Small intestine (tissue), 7 donors: ENCODE measurements at regions not wholly inside any gene's neighbourhood (a gene's known extent, or its start where the extent isn't known, plus 50 kb on each side); places are given as distances from the start of the nearest gene placed in this dataset.

ENCODE experiments used
- DNase-seq, 2 donors: peaks; one replicate each; pipeline versions ENCODE4 v3.0.0 to v3.0.0-alpha.2; 2013
- FAIRE-seq: peaks from 2 replicates; lab custom pipeline; 2012; peaks lifted over from hg19 to GRCh38; lab: Jason Lieb, UNC
- H3K27ac ChIP-seq, 3 donors: one replicate each; pipeline ENCODE4 v1.5.1; 2013; ENCODE audit warnings: low read length in 2 of 3, mild to moderate bottlenecking in 2 of 3, control low read depth in 1 of 3, inconsistent platforms in 1 of 3, low read depth in 1 of 3, moderate library complexity in 1 of 3
- H3K27me3 ChIP-seq, 3 donors: one replicate each; pipeline ENCODE4 v1.6.1; 2013; ENCODE audit warnings: low read length in 3 of 3, inconsistent platforms in 1 of 3; ENCODE audit not compliant: control insufficient read depth in 3 of 3, insufficient read depth in 3 of 3
- H3K36me3 ChIP-seq, 3 donors: one replicate each; pipeline ENCODE4 v1.6.1; 2013; ENCODE audit warnings: low read length in 3 of 3, inconsistent platforms in 1 of 3, low read depth in 1 of 3, mild to moderate bottlenecking in 1 of 3, moderate library complexity in 1 of 3; ENCODE audit not compliant: control insufficient read depth in 3 of 3, insufficient read depth in 2 of 3
- H3K4me1 ChIP-seq, 3 donors: one replicate each; pipeline ENCODE4 v1.6.1; 2013; ENCODE audit warnings: low read length in 2 of 3, inconsistent platforms in 1 of 3, low read depth in 1 of 3, mild to moderate bottlenecking in 1 of 3, moderate library complexity in 1 of 3; ENCODE audit not compliant: control insufficient read depth in 3 of 3, insufficient read depth in 2 of 3
- H3K4me3 ChIP-seq, 3 donors: one replicate each; pipeline ENCODE4 v1.5.1; 2013; ENCODE audit warnings: low read length in 3 of 3, control low read depth in 1 of 3, inconsistent platforms in 1 of 3, low read depth in 1 of 3, mild to moderate bottlenecking in 1 of 3, moderate library complexity in 1 of 3
- H3K9me3 ChIP-seq, 2 donors: one replicate each; pipeline ENCODE4 v1.6.1; 2013; ENCODE audit warnings: low read depth in 1 of 2, low read length in 1 of 2; ENCODE audit not compliant: control insufficient read depth in 2 of 2, insufficient read depth in 1 of 2
- WGBS, 3 donors: extraction: QIAGEN DNeasy Blood & Tissue Kit; methylation state at CpG; one replicate each; pipeline ENCODE4 v1.1.7; 2013; 5-methylcytosine and 5-hydroxymethylcytosine counted together
- donor health status: healthy with polysubstance abuse.
- donor health status: control.
- donor health status: control.
- donor health status: Bipolar disorder and iron deficiency.
- donor health status: healthy.

GRCh38 chr18:73292156-73292555, 424.4 kb upstream of the NETO1 start:
- no peak for FAIRE-seq
- 63 to 73% (median 63%) methylated on average over 4 of the region's 4 CpGs for WGBS, 3 donors
- no peaks in the 10 kb centered on the region for H3K27me3 ChIP-seq

DNA sequence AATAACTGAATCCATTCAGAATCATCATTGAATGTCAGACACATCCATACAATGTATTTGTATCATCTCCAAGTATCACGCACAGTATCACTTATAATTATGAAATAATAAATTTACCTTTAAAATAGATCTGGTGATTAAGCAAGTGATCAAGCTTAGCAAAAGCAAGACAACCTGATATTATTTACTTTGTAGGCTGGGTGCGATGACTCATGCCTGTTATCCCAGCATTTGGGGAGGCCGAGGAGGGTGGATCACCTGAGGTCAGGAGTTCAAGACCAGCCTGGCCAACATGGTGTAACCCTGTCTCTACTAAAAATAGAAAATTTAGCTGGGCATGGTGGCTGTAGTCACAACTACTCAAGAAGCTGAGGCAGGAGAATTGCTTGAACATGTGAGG, 421.0 kb upstream of the NETO1 start:
- 44 to 76% (median 63%) methylated on average over 3 of the region's 3 CpGs for WGBS, 3 donors
- no peaks in the 10 kb centered on the region for H3K36me3 ChIP-seq
- FAIRE-seq: no peak

More at GRCh38 chr18:73292156-73292555, 424.4 kb upstream of the NETO1 start:
- no peak overlapping the region for H3K4me3 ChIP-seq
- no peaks in the 10 kb centered on the region for H3K9me3 ChIP-seq
- DNase-seq: no peak
- no peaks in the 10 kb centered on the region for H3K4me1 ChIP-seq
- H3K27ac ChIP-seq: no peak overlapping the region
- H3K36me3 ChIP-seq: no peaks in the 10 kb centered on the region

DNA sequence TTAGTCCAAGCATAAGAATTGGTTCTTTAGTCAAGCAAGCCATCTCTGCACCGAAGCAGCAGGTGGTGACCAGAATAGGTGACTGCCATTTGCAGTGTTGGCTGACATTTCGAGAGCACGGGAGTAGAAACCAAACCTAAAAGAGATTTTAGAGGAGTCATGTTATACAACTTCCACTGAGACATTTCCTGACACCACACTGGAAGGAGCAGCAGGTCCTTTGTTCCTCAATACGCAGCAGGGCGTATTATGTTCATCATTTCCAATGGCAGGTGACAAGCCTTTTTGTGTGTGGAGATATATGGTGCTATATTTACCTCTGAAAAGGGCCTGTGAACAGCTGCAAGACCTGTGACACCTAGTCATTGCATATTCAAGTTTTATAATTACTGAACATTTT, 418.8 kb upstream of the NETO1 start:
- FAIRE-seq: no peak
- Histone ChIP-seq H3K4me1 (no peaks in the 10 kb centered on the region), H3K36me3 (no peaks in the 10 kb centered on the region), H3K27ac (no peak overlapping the region), H3K4me3 (no peak overlapping the region), H3K9me3 (no peaks in the 10 kb centered on the region), H3K27me3 (no peaks in the 10 kb centered on the region)
- DNase-seq: no peak
- WGBS, 3 donors: 87 to 92% (median 92%) methylated on average over 5 of the region's 5 CpGs

More for the DNA sequence above, 421.0 kb upstream of the NETO1 start:
- no peaks in the 10 kb centered on the region for H3K4me1 ChIP-seq
- H3K27ac ChIP-seq: no peak overlapping the region
- H3K27me3 ChIP-seq: no peaks in the 10 kb centered on the region
- DNase-seq: no peak
- H3K9me3 ChIP-seq: no peaks in the 10 kb centered on the region
- H3K4me3 ChIP-seq: no peak overlapping the region

- DNase-seq (no peak), FAIRE-seq (no peak)
- Histone ChIP-seq H3K9me3 (no peaks in the 10 kb centered on the region), H3K36me3 (no peaks in the 10 kb centered on the region), H3K27me3 (no peaks in the 10 kb centered on the region), H3K4me1 (no peaks in the 10 kb centered on the region), H3K4me3 (no peak overlapping the region), H3K27ac (no peak overlapping the region)
- 74 to 80% (median 79%) methylated on average over 5 of the region's 5 CpGs for WGBS, 3 donors
Measured at GRCh38 chr18:73283788-73284187, 416.0 kb upstream of the NETO1 start.

DNA sequence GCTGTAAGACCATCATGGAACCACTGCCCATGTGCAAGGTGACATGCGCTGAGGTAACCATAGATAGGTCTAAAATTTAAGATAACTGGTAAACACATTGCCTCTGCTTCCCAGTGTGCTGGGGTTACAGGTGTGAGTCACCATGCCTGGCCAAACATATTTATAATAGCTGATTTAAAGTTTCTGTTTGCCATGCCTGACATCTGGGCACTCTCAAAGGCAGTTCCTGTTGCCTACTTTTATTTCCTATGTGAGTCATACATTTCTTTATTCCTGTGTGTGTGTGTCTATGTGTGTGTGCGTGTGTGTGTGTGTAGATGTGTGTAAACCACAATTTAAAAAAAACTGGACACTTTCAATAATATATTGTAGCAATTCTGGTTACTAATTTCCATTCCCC, 415.2 kb upstream of the NETO1 start:
- H3K27ac ChIP-seq: no peak overlapping the region
- no peak overlapping the region for H3K4me3 ChIP-seq
- no peaks in the 10 kb centered on the region for H3K27me3 ChIP-seq
- no peaks in the 10 kb centered on the region for H3K36me3 ChIP-seq
- DNase-seq (no peak), FAIRE-seq (no peak)
- H3K9me3 ChIP-seq: no peaks in the 10 kb centered on the region
- WGBS, 3 donors: 84 to 92% (median 90%) methylated on average over 2 of the region's 2 CpGs
- H3K4me1 ChIP-seq: no peaks in the 10 kb centered on the region

DNA sequence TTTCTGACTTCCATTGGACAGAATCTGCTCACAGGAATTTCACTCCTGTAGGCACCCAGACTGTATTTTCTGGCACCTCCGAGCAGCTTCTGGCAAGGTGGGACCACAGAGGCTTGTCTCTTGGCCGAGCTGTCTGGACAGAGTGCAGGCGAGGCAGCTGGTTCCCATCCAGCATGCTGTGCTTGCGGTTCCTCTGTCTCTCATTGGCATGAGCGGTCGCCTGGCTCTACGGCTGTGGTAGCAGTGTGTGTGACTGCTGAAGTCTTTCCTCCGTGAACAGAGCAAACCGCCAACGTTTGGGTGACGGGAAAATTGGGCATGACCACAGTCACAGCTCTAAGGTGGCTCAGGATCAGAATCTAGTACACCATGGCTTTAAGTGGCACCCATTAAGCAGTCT, 411.7 kb upstream of the NETO1 start:
- Histone ChIP-seq H3K4me1 (no peaks in the 10 kb centered on the region), H3K4me3 (no peak overlapping the region), H3K36me3 (no peaks in the 10 kb centered on the region), H3K9me3 (no peaks in the 10 kb centered on the region), H3K27ac (no peak overlapping the region), H3K27me3 (no peaks in the 10 kb centered on the region)
- WGBS, 3 donors: 86 to 91% (median 87%) methylated on average over 11 of the region's 11 CpGs
- no peak for DNase-seq
- FAIRE-seq: no peak

GRCh38 chr18:73274812-73275621, 407.2 kb upstream of the NETO1 start:
- Histone ChIP-seq H3K4me3 (no peak overlapping the region), H3K27ac (no peak overlapping the region), H3K27me3 (no peaks in the 10 kb centered on the region), H3K36me3 (no peaks in the 10 kb centered on the region), H3K9me3 (no peaks in the 10 kb centered on the region), H3K4me1 (no peaks in the 10 kb centered on the region)
- WGBS, 3 donors: 84 to 86% (median 86%) methylated on average over 9 of the region's 9 CpGs
- no peak for FAIRE-seq
- DNase-seq: no peak

DNA sequence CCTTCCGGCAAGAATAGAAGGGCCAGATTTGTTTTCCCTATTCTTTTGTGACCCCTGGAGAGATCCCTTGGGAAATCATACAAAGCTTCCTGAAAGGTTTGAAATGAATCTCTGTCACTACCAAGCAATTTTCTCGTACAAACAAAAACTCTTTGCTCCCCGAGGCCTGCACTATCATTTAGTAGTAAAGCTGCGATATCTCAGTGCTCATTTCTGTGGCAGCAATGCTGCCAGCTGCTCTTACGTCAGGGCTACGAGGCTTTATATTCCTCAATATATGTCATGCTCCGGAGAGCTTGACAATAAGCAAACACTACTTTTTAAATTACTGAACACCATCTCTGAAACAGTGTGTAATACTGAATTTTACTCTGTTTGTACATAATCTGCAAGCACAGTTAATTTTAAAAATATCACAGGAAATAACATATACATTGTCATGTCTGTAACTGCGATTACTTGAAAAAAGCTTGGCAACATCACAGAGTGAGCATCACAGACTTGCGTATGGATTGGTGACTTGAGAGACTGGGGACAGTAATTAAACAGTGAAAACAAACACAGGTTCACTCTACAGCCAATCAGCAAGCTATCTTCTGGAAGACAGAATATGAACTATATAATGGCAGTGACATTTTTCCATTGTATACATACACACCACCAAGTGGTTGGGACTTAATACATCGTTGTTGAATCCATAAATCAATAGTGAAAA, 403.3 kb upstream of the NETO1 start:
- Histone ChIP-seq H3K36me3 (no peaks in the 10 kb centered on the region), H3K27ac (no peak overlapping the region), H3K4me1 (no peaks in the 10 kb centered on the region), H3K27me3 (no peaks in the 10 kb centered on the region), H3K9me3 (no peaks in the 10 kb centered on the region), H3K4me3 (no peak overlapping the region)
- FAIRE-seq (no peak), DNase-seq (no peak)
- 51 to 75% (median 66%) methylated on average over 10 of the region's 10 CpGs for WGBS, 3 donors
